ENCODE measurements at regions not wholly inside any gene's neighbourhood (a gene's known extent, or its start where the extent isn't known, plus 50 kb on each side); places are given as distances from the start of the nearest gene placed in this dataset.

DNA sequence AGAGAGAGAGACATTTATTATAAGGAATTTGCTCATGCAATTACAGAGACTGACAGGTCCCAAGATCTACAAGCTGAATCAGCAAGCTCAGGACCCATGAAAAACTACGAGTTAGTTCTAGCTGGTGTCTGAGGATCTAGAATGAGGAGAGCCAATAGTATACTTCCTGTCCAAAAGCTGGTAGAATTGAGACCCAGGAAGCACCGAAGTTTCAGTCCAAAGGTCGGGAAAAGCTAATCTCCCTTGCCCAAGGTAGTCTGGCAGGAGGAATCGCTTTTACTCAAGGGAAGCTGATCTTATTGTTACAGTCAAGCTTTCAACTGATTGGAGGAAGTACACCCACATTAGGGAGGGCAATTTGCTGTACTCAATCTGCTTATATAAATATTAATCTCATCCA lies 389.6 kb downstream of the ADCYAP1 start:
- DNase-seq (ENCODE audit: low spot score) = no peak
- POLR2A ChIA-PET (ENCODE audit: low non-redundant PET) = interaction anchor here (0.7 kb wide), 1 partner anchor 274 kb away, joined by 3 read pairs; no protein-coding TSS in a partner anchor
- TF ChIP-seq, protein P1, sequence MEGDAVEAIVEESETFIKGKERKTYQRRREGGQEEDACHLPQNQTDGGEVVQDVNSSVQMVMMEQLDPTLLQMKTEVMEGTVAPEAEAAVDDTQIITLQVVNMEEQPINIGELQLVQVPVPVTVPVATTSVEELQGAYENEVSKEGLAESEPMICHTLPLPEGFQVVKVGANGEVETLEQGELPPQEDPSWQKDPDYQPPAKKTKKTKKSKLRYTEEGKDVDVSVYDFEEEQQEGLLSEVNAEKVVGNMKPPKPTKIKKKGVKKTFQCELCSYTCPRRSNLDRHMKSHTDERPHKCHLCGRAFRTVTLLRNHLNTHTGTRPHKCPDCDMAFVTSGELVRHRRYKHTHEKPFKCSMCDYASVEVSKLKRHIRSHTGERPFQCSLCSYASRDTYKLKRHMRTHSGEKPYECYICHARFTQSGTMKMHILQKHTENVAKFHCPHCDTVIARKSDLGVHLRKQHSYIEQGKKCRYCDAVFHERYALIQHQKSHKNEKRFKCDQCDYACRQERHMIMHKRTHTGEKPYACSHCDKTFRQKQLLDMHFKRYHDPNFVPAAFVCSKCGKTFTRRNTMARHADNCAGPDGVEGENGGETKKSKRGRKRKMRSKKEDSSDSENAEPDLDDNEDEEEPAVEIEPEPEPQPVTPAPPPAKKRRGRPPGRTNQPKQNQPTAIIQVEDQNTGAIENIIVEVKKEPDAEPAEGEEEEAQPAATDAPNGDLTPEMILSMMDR (conservative IDR thresholded peaks at IDR 0.05; ENCODE audit: low read depth) = no peak
- H3K27ac ChIP-seq = no peak overlapping the region
- CTCF ChIA-PET = interaction anchor here (0.6 to 0.8 kb wide), 2 partner anchors 332 to 929 kb away, joined by 3 to 4 read pairs; no protein-coding TSS in a partner anchor

DNA sequence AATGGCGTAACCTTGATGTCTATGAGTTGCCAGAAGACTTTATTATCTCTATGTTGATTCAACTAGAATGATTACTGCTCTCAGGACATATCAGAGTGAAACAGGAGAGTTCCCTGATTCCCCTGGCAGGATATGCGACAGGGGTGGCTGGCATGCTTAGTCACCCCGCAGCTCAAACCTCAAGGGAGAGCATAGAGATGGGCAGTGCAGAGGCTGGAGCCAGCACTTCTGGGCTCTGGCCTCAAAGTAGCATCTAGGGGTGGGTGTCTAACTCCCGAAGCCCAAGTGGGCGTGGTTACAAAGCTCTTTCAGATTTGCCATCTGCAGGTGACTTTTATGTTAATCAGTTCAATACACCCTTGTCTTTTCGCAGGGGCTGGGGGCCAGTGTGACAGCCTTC lies 391.6 kb downstream of the ADCYAP1 start:
- CTCF ChIA-PET = no interaction called here

DNA sequence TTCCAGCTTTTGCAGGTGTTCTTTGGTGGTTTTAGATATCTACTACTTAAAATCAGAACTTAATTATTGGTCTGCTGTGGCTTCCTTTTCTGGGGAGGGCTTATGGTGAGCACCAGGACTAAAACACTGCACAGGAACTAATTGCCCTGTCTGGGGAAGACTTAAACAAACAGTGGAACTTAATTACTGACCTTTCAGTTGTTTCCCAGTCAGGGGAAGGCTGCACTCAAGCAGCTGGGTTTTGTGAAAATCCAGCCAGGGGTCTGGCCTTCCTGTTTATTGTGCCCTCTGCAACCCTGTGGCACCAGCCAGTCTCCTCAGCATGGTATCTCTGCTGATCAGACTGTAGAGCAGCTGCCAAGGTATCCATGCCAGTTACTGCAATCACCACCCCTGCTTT lies 398.2 kb downstream of the ADCYAP1 start:
- DNase-seq (ENCODE audit: low spot score) = no peak
- H3K27ac ChIP-seq = no peak overlapping the region
- TF ChIP-seq, protein P1 (conservative IDR thresholded peaks at IDR 0.05; ENCODE audit: low read depth) = no peak
- POLR2A ChIA-PET (ENCODE audit: low non-redundant PET) = no interaction called here
- CTCF ChIA-PET = interaction anchor here (0.6 kb wide), 1 partner anchor 56 kb away, joined by 3 read pairs; no protein-coding TSS in a partner anchor

More for the DNA sequence above, 391.6 kb downstream of the ADCYAP1 start:
- POLR2A ChIA-PET (ENCODE audit: low non-redundant PET) = no interaction called here
- no peak for DNase-seq (ENCODE audit: low spot score)
- TF ChIP-seq, protein P1 (conservative IDR thresholded peaks at IDR 0.05; ENCODE audit: low read depth) = no peak
- H3K27ac ChIP-seq = no peak overlapping the region

DNA sequence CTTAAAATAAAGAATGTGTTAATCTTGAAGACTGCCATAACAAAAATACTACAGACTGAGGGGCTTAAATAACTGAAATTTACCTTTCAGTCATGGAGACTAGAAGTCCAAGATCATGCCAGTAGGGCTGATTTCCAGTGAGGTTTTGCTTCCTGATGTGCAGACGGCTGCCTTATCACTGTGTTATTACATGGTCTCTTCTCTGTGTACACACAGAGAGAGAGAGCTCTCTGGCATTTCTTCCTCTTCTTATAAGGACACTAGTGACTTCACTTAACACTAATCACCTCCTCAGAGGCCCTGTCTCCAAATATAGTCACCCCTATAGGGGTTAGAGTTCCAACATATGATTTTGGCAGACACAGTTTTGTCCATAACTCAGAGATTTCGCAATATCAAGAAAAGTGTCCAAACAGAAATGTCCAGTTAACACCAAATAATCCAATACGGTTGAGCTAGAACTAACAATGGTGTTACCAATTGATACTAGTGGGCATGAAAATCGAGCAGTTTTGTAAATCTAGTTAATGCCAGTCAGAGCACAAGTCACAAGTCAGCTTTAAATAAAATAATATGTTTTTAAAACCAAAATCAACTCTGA lies 399.8 kb downstream of the ADCYAP1 start:
- CTCF ChIA-PET = interaction anchor here (0.6 kb wide), 1 partner anchor 592 kb away, joined by 3 read pairs; no protein-coding TSS in a partner anchor
- POLR2A ChIA-PET (ENCODE audit: low non-redundant PET) = no interaction called here

DNA sequence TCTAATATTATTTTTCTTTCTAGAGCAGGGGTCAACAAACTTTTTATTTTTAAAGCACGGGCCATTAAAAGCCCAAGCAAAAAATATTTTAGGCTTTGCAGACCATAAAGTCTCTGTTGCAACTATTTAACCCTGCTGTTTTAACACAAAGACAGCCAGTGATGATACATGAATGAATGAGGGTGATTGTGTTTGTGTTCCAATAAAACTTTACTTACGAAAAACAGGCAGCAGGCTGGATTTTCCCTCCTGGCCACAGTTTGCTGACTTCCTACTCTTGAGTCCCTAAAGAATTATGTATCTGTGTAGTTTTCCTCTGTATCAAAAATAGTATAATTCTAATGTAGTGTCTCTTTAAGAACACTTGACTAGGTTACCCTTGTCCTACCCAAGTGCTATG lies 402.0 kb downstream of the ADCYAP1 start:
- CTCF ChIA-PET = no interaction called here
- H3K27ac ChIP-seq = no peak overlapping the region
- DNase-seq (ENCODE audit: low spot score) = no peak
- POLR2A ChIA-PET (ENCODE audit: low non-redundant PET) = no interaction called here
- TF ChIP-seq, protein P1 (conservative IDR thresholded peaks at IDR 0.05; ENCODE audit: low read depth) = no peak

More for the DNA sequence above, 399.8 kb downstream of the ADCYAP1 start:
- TF ChIP-seq, protein P1 (conservative IDR thresholded peaks at IDR 0.05; ENCODE audit: low read depth) = no peak
- DNase-seq (ENCODE audit: low spot score) = no peak
- H3K27ac ChIP-seq = no peak overlapping the region

DNA sequence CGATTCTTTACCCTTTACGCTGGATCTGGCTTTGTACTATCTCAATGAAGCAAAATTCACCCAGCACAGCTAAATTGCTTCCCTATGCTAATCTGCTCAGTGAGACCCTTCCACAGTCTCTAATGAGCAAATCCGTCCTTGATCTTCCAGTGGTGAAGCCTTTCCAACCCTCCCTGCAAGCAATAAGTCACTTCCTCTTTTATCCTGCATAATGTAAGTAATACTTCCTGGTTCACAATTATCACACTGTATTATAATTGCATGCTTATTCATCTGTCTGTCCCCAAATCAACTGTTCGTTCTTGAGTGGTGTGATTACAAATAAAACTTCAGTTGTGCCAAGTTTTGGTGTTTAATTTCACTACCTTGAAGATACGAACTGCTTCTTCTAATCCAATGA lies 404.0 kb downstream of the ADCYAP1 start:
- no peak for DNase-seq (ENCODE audit: low spot score)
- ChIA-PET POLR2A (ENCODE audit: low non-redundant PET) (no interaction called here), CTCF (no interaction called here)
- TF ChIP-seq, protein P1 (conservative IDR thresholded peaks at IDR 0.05; ENCODE audit: low read depth) = no peak
- H3K27ac ChIP-seq = no peak overlapping the region
